ENCODE measurements at regions not wholly inside any gene's neighbourhood (a gene's known extent, or its start where the extent isn't known, plus 50 kb on each side); places are given as distances from the start of the nearest gene placed in this dataset.

GRCh38 chr1:69256036-69256435, 311.7 kb upstream of the LRRC7 start:
- DNase-seq (ENCODE audit: low read depth, low spot score): no peak
- no peak overlapping the region for H3K4me3 ChIP-seq (ENCODE audit: low read depth, low read length)
- in situ Hi-C loops (cut with HindIII; ENCODE audit: low sequenced_read_pairs): no loop called here
- TF ChIP-seq CTCF (IDR thresholded peaks at IDR 0.05; ENCODE audit: low read depth, low read length): no peak

- H3K4me3 ChIP-seq (ENCODE audit: low read depth, low read length): no peak overlapping the region
- no peak for DNase-seq (ENCODE audit: low read depth, low spot score)
- in situ Hi-C loops (cut with HindIII; ENCODE audit: low sequenced_read_pairs): no loop called here
- TF ChIP-seq CTCF (IDR thresholded peaks at IDR 0.05; ENCODE audit: low read depth, low read length): no peak
These were observed 308.9 kb upstream of the LRRC7 start for GRCh38 chr1:69258842-69259241.

DNA sequence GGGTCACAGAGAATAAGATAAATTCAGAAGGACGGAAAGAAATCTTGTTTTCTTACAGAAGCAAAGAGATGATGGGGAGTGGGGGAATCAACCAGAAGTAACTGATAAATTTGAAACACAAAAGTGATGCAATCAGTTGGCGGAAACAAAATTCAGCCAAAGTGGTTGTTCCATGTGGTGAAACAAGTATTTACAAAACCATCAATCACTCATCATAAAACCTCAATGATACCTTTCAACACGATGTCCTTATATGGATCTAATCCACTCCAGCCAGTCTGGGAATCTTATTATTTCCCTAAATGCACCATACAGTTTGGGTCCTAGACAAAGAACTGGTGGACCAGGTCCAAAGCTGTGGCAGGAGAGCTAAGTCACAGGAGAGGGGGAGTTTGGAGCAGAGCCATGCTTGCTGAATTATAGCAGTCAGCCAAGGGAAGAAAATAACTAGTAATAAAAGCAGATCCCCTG, 303.8 kb upstream of the LRRC7 start:
- TF ChIP-seq CTCF (IDR thresholded peaks at IDR 0.05; ENCODE audit: low read depth, low read length): no peak
- no peak overlapping the region for H3K4me3 ChIP-seq (ENCODE audit: low read depth, low read length)
- peak; percentile 80 for DNase-seq (ENCODE audit: low read depth, low spot score)
- in situ Hi-C loops (cut with HindIII; ENCODE audit: low sequenced_read_pairs): no loop called here

- no peak for TF ChIP-seq CTCF (IDR thresholded peaks at IDR 0.05; ENCODE audit: low read depth, low read length)
- in situ Hi-C loops (cut with HindIII; ENCODE audit: low sequenced_read_pairs): no loop called here
- no peak for DNase-seq (ENCODE audit: low read depth, low spot score)
- no peak overlapping the region for H3K4me3 ChIP-seq (ENCODE audit: low read depth, low read length)
These were observed 298.2 kb upstream of the LRRC7 start for GRCh38 chr1:69269491-69269890.

DNA sequence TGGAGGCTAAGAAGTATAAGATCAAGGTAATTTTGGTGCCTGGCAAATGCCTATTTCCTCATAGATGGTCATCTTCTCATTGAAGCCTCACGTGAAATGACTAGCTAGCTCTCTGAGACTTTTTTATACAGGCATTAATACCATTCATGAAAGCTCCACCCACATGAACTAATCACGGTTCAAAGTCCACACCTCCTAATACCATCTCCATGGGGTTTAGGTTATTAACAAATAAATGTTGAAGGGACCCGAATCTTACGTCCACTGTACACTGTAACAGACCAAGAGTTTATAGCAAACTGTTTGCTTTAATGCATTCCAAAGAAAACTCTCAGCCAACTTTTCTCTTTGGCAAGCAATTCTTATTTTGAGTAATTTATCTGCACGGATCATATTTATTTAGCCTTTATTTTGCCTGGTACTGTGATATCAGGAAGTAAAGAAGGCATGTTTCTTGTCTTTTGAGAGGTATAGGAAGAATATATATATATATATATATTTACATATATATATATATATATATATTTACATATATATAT, 296.1 kb upstream of the LRRC7 start:
- TF ChIP-seq CTCF (IDR thresholded peaks at IDR 0.05; ENCODE audit: low read depth, low read length): no peak
- in situ Hi-C loops (cut with HindIII; ENCODE audit: low sequenced_read_pairs): no loop called here
- no peak overlapping the region for H3K4me3 ChIP-seq (ENCODE audit: low read depth, low read length)
- no peak for DNase-seq (ENCODE audit: low read depth, low spot score)

- in situ Hi-C loops (cut with HindIII; ENCODE audit: low sequenced_read_pairs): no loop called here
- DNase-seq (ENCODE audit: low read depth, low spot score): no peak
- no peak overlapping the region for H3K4me3 ChIP-seq (ENCODE audit: low read depth, low read length)
- no peak for TF ChIP-seq CTCF (IDR thresholded peaks at IDR 0.05; ENCODE audit: low read depth, low read length)
These were observed 295.0 kb upstream of the LRRC7 start for GRCh38 chr1:69272684-69273083.

DNA sequence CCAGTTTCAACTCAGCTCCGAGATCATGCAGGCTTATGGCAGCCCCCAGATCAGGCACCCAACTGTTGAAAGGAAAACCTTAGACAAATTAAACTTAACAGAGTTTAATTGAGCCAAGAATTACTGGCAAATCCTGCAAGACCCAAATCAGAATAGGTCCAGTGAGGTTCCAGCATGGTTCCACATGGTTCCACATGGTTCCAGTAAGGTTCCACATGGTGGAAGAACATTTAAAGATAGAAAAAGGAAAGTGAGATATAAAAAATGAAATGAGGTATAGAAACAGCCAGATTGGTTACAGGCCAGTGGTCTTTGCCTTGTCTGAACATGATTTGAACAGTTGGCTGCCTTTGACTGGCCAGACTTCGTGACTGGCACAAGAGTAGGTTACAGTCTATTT, 288.8 kb upstream of the LRRC7 start:
- in situ Hi-C loops (cut with HindIII; ENCODE audit: low sequenced_read_pairs): no loop called here
- DNase-seq (ENCODE audit: low read depth, low spot score): no peak
- no peak for TF ChIP-seq CTCF (IDR thresholded peaks at IDR 0.05; ENCODE audit: low read depth, low read length)
- H3K4me3 ChIP-seq (ENCODE audit: low read depth, low read length): no peak overlapping the region

Data from astrocyte of the spinal cord (primary cell).